Astrocyte of the spinal cord (primary cell): ENCODE measurements at regions not wholly inside any gene's neighbourhood (a gene's known extent, or its start where the extent isn't known, plus 50 kb on each side); places are given as distances from the start of the nearest gene placed in this dataset.
A peak's percentile ranks its signal among the peaks of the same experiment; 100 is the strongest.
"Not testable (repeated sequence)": the region's sequence is repeated elsewhere in the genome, so short reads cannot be mapped to it uniquely, and the experiment has no call there.

Experiments used
- DNase-seq: peaks from one replicate; pipeline ENCODE4 v3.0.0; 2011; ENCODE audit warnings: low read depth, low spot score
- H3K4me3 ChIP-seq: 2 replicates; pipeline ENCODE4 v1.5.1; 2011; ENCODE audit warnings: low read depth, mild to moderate bottlenecking, low read length, moderate library complexity
- CTCF ChIP-seq: IDR thresholded peaks from 2 replicates; pipeline ENCODE4 v1.5.1; 2012; ENCODE audit warnings: low read depth, mild to moderate bottlenecking, low read length, inconsistent platforms
- in situ Hi-C: cut with HindIII; loops from 2 replicates; pipeline ENCODE4 v1.10.0; 2017; ENCODE audit warnings: low sequenced_read_pairs

- in situ Hi-C loops: no loop called here
- DNase-seq: no peak
- TF ChIP-seq CTCF: no peak
- H3K4me3 ChIP-seq: no peak overlapping the region
These were observed 106.9 kb upstream of the GNAI1 start for GRCh38 chr7:80027611-80028173.

GRCh38 chr7:80026766-80027165 is 107.9 kb upstream of the GNAI1 start:
- no peak overlapping the region for H3K4me3 ChIP-seq
- no peak for DNase-seq
- in situ Hi-C loops: no loop called here
- TF ChIP-seq CTCF: no peak

GRCh38 chr7:80020277-80020676 is 114.4 kb upstream of the GNAI1 start:
- in situ Hi-C loops, DNase-seq, H3K4me3 ChIP-seq: not testable (repeated sequence)

- in situ Hi-C loops, H3K4me3 ChIP-seq, DNase-seq: not testable (repeated sequence)
These were observed 114.8 kb upstream of the GNAI1 start for GRCh38 chr7:80019809-80020207.

DNA sequence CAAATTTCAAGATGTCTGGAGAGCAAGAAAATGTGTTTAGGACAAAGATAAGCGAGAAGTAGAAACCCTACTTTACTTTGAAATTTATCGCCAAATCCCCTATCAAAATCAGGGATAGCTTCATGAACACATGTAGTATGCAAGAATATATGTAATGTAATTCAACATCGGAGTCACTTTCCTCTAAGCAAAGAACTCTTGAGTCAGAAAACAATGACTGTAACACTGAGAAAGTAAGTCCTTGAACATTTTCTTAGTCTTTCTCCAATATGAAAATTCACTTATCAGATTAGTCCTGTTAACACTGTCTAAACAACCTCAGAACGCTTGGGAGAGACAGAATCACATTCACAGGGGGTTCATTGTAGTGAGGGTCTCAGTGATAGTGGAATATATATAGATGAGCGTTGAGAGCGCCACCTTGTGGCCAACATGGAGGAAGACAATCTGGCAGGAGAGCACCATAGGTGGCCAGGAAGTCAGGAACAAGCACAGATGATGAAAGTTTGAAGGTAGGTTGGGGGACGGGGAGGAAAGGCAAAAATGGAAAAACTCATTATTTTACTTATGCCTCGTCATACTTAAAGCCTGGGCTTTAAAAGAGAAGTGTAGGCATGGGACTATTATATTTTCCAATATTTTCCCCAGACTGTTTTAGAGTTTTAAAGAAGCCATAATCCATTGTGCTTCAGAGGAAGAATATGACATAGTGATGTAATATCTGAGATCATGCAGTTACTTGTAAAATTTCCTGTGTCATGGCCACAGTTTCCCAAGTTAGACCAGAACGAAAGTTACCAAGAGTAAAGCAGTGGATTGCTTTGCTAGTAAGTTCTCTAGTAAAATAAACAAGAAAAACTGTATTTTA is 115.5 kb upstream of the GNAI1 start:
- peak; percentile 79 for TF ChIP-seq CTCF
- DNase-seq: peak; percentile 72
- in situ Hi-C loops: no loop called here
- no peak overlapping the region for H3K4me3 ChIP-seq

- no peak for DNase-seq
- no peak for TF ChIP-seq CTCF
- H3K4me3 ChIP-seq: no peak overlapping the region
- in situ Hi-C loops: no loop called here
These were observed 117.4 kb upstream of the GNAI1 start for GRCh38 chr7:80017101-80017698.

DNA sequence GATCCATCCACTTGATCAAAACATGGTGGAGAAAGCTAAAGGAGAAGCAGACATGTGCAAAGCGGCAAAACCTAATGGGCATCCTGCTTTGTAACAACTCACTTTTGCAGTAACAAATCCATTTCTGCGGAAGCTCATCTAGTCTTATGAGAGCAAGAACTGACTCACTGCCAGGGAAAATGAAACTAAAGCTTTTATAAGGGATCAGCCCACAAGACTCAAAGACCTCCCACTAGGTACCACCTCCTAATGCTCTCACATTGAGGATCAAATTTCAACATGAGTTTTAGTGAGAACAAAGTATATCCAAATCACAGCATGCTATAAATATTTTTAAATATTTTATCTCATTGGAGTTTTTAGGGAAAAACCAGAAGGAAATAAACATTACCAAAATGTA is 120.1 kb upstream of the GNAI1 start:
- in situ Hi-C loops: no loop called here
- DNase-seq: peak; percentile 84
- H3K4me3 ChIP-seq: no peak overlapping the region
- no peak for TF ChIP-seq CTCF
